HEK293 (cell line): ENCODE measurements at regions not wholly inside any gene's neighbourhood (a gene's known extent, or its start where the extent isn't known, plus 50 kb on each side); places are given as distances from the start of the nearest gene placed in this dataset.

Experiments used
- CTCF ChIA-PET: fragments of 350-600 bp; formaldehyde crosslinking; extraction: SDS; loops from one replicate; lab custom pipeline; 2021; ENCODE audit warnings: antibody characterized with exemption; lab: Yijun Ruan, JAX
- POLR2A ChIA-PET: fragments of 300-600 bp; formaldehyde crosslinking; extraction: SDS; loops from one replicate; lab custom pipeline; 2020; ENCODE audit warnings: antibody characterized with exemption, inconsistent platforms; lab: Yijun Ruan, JAX
- H3K27ac ChIP-seq: fragments of 200-500 bp; sonication (Bioruptor generic); 2 replicates; pipeline ENCODE4 v1.5.1; 2014; ENCODE audit warnings: low read depth, low read length, control low read depth, inconsistent platforms; ENCODE audit errors: extremely low read depth
- H3K36me3 ChIP-seq, 2 experiments: fragments of 200-500 bp in 1 of 2; sonication (Bioruptor generic) in 1 of 2; 1 replicate in 1 of 2; 2 replicates in 1 of 2; pipeline ENCODE4 v1.5.1; 2014 to 2017; ENCODE audit warnings: inconsistent platforms in 2 of 2, low read length in 2 of 2; ENCODE audit not compliant: control insufficient read depth in 2 of 2, insufficient read depth in 1 of 2
- H3K4me1 ChIP-seq: fragments of 200-500 bp; sonication (Bioruptor generic); 2 replicates; pipeline ENCODE4 v1.5.1; 2014; ENCODE audit warnings: mild to moderate bottlenecking, low read length, inconsistent platforms; ENCODE audit not compliant: control insufficient read depth, insufficient read depth
- H3K4me3 ChIP-seq: 2 replicates; pipeline ENCODE4 v1.5.1; 2011; ENCODE audit warnings: low read depth, mild to moderate bottlenecking, control low read depth, low read length, moderate library complexity
- H3K9me3 ChIP-seq: fragments of 200-500 bp; sonication (Bioruptor generic); 2 replicates; pipeline ENCODE4 v1.5.1; 2014; ENCODE audit warnings: low read depth, low read length, inconsistent platforms; ENCODE audit not compliant: control insufficient read depth, insufficient read depth
- GLIS1 ChIP-seq: fragments of 450-650 bp; formaldehyde crosslinking; IDR thresholded peaks from 2 replicates; pipeline ENCODE4 v1.5.1; 2016; ENCODE audit warnings: missing biosample characterization, missing genetic modification characterization
- REST ChIP-seq: fragments of 450-650 bp; formaldehyde crosslinking; IDR thresholded peaks from 2 replicates; pipeline ENCODE4 v1.5.1; 2016; ENCODE audit warnings: missing biosample characterization, missing genetic modification characterization
- YY2 ChIP-seq: fragments of 450-650 bp; formaldehyde crosslinking; IDR thresholded peaks from 2 replicates; pipeline ENCODE4 v1.5.1; 2016; ENCODE audit warnings: missing biosample characterization, missing genetic modification characterization
- ZBTB8A ChIP-seq: fragments of 450-650 bp; formaldehyde crosslinking; IDR thresholded peaks from 2 replicates; pipeline ENCODE4 v1.5.1; 2016; ENCODE audit warnings: missing biosample characterization, missing genetic modification characterization
- ZNF114 ChIP-seq: fragments of 450-650 bp; formaldehyde crosslinking; IDR thresholded peaks from 2 replicates; pipeline ENCODE4 v1.5.0; 2017; ENCODE audit warnings: missing biosample characterization, missing genetic modification characterization
- ZNF133 ChIP-seq: fragments of 450-650 bp; formaldehyde crosslinking; IDR thresholded peaks from 2 replicates; pipeline ENCODE4 v1.5.1; 2016; ENCODE audit warnings: missing biosample characterization, missing genetic modification characterization
- ZNF157 ChIP-seq: fragments of 450-650 bp; formaldehyde crosslinking; IDR thresholded peaks from 2 replicates; pipeline ENCODE4 v1.5.1; 2016; ENCODE audit warnings: missing biosample characterization, missing genetic modification characterization
- ZNF214 ChIP-seq: fragments of 450-650 bp; formaldehyde crosslinking; IDR thresholded peaks from 2 replicates; pipeline ENCODE4 v1.5.1; 2017; ENCODE audit warnings: missing biosample characterization, mild to moderate bottlenecking, missing genetic modification characterization, borderline replicate concordance
- ZNF221 ChIP-seq: fragments of 450-650 bp; formaldehyde crosslinking; IDR thresholded peaks from 2 replicates; pipeline ENCODE4 v1.5.1; 2017; ENCODE audit warnings: missing biosample characterization, missing genetic modification characterization, borderline replicate concordance
- ZNF223 ChIP-seq: fragments of 450-650 bp; formaldehyde crosslinking; IDR thresholded peaks from 2 replicates; pipeline ENCODE4 v1.5.1; 2016; ENCODE audit warnings: missing biosample characterization, missing genetic modification characterization
- ZNF398 ChIP-seq: fragments of 450-650 bp; formaldehyde crosslinking; IDR thresholded peaks from 2 replicates; pipeline ENCODE4 v1.5.1; 2017; ENCODE audit warnings: missing biosample characterization, missing genetic modification characterization
- ZNF548 ChIP-seq: fragments of 450-650 bp; formaldehyde crosslinking; IDR thresholded peaks from 2 replicates; pipeline ENCODE4 v1.5.1; 2016; ENCODE audit warnings: missing biosample characterization, missing genetic modification characterization
- ZNF629 ChIP-seq: fragments of 450-650 bp; formaldehyde crosslinking; IDR thresholded peaks from 2 replicates; pipeline ENCODE4 v1.5.1; 2017; ENCODE audit warnings: missing biosample characterization, missing genetic modification characterization
- ZNF654 ChIP-seq: fragments of 450-650 bp; formaldehyde crosslinking; IDR thresholded peaks from 2 replicates; pipeline ENCODE4 v1.5.1; 2016; ENCODE audit warnings: low read depth, missing biosample characterization, missing genetic modification characterization
- ZNF658 ChIP-seq: fragments of 450-650 bp; formaldehyde crosslinking; IDR thresholded peaks from 2 replicates; pipeline ENCODE4; 2016; ENCODE audit warnings: missing biosample characterization, missing genetic modification characterization
- ZNF692 ChIP-seq: fragments of 450-650 bp; formaldehyde crosslinking; IDR thresholded peaks from 2 replicates; pipeline ENCODE4 v1.5.1; 2016; ENCODE audit warnings: missing biosample characterization, missing genetic modification characterization
- ZNF701 ChIP-seq: fragments of 450-650 bp; formaldehyde crosslinking; IDR thresholded peaks from 2 replicates; pipeline ENCODE4 v1.5.1; 2016; ENCODE audit warnings: missing biosample characterization, missing genetic modification characterization
- ZNF776 ChIP-seq: fragments of 450-650 bp; formaldehyde crosslinking; IDR thresholded peaks from 2 replicates; pipeline ENCODE4 v1.5.0; 2017; ENCODE audit warnings: missing biosample characterization, missing genetic modification characterization, borderline replicate concordance
- ZSCAN5A ChIP-seq: fragments of 450-650 bp; formaldehyde crosslinking; IDR thresholded peaks from 2 replicates; pipeline ENCODE4 v1.5.1; 2016; ENCODE audit warnings: missing biosample characterization, missing genetic modification characterization

GRCh38 chr3:70744536-70744935 is 432.1 kb upstream of the MDFIC2 start:
- ChIA-PET CTCF (no interaction called here), POLR2A (no interaction called here)
- H3K36me3 ChIP-seq, result no peaks in the 10 kb centered on the region
- TF ChIP-seq GLIS1 (tag by site-specific recombination) (no peak), REST (tag by site-specific recombination) (no peak), ZNF398 (tag by site-specific recombination) (no peak), ZNF214 (no peak), ZNF629 (tag by site-specific recombination) (no peak), ZBTB8A (tag by site-specific recombination) (no peak), ZNF776 (no peak), ZNF133 (tag by site-specific recombination) (no peak), ZNF548 (tag by site-specific recombination) (no peak), ZNF223 (tag by site-specific recombination) (no peak), ZNF114 (tag by site-specific recombination) (no peak), ZNF654 (tag by site-specific recombination) (no peak), ZNF701 (tag by site-specific recombination) (no peak), ZSCAN5A (tag by site-specific recombination) (no peak)
- H3K4me3 ChIP-seq, result no peak overlapping the region
- no peaks in the 10 kb centered on the region for H3K4me1 ChIP-seq
- no peak overlapping the region for H3K27ac ChIP-seq
- no peaks in the 10 kb centered on the region for H3K9me3 ChIP-seq

- TF ChIP-seq ZNF157 (tag by site-specific recombination), result no peak
- TF ChIP-seq YY2 (tag by site-specific recombination), result no peak
- TF ChIP-seq ZNF692, result no peak
- TF ChIP-seq ZNF221, result no peak
- no peak for TF ChIP-seq ZNF658 (tag by site-specific recombination)
- TF ChIP-seq ZNF629 (tag by site-specific recombination), result no peak
- no peak overlapping the region for H3K27ac ChIP-seq
- no peaks in the 10 kb centered on the region for H3K4me1 ChIP-seq
- H3K36me3 ChIP-seq, result no peaks in the 10 kb centered on the region
- H3K9me3 ChIP-seq, result no peaks in the 10 kb centered on the region
- CTCF ChIA-PET, result no interaction called here
- POLR2A ChIA-PET, result no interaction called here
- H3K4me3 ChIP-seq, result no peak overlapping the region
These were observed 431.3 kb upstream of the MDFIC2 start for GRCh38 chr3:70743754-70744153.
